Esophagus muscularis mucosa (tissue), 4 donors: ENCODE measurements at regions not wholly inside any gene's neighbourhood (a gene's known extent, or its start where the extent isn't known, plus 50 kb on each side); places are given as distances from the start of the nearest gene placed in this dataset.

Source experiments
- DNase-seq: peaks from one replicate; pipeline ENCODE4 v3.0.0-alpha.2; 2017; ENCODE audit errors: extremely low spot score
- H3K27ac ChIP-seq, 4 donors: fragments of 200-600 bp; sonication (generic); replicated peaks in 1 of 4; 1 replicate in 3 of 4; 2 replicates in 1 of 4; pipeline ENCODE4 v1.5.1; 2016 to 2019; ENCODE audit warnings: mild to moderate bottlenecking in 1 of 4
- H3K27me3 ChIP-seq, 4 donors: fragments of 200-600 bp; sonication (generic); one replicate each; pipeline versions ENCODE4 v1.5.1 to v1.6.0; 2016 to 2019
- H3K36me3 ChIP-seq, 4 donors: fragments of 200-600 bp; sonication (generic); one replicate each; pipeline ENCODE4 v1.5.1; 2016 to 2019
- H3K4me1 ChIP-seq, 4 donors: fragments of 200-600 bp; sonication (generic); one replicate each; pipeline ENCODE4 v1.5.1; 2016 to 2019
- H3K4me3 ChIP-seq, 4 donors: fragments of 200-600 bp; sonication (generic); 1 replicate in 2 of 4; 2 replicates in 2 of 4; pipeline ENCODE4 v1.5.1; 2016 to 2019; ENCODE audit warnings: mild to moderate bottlenecking in 4 of 4, moderate library complexity in 1 of 4
- H3K9me3 ChIP-seq, 4 donors: fragments of 200-600 bp; sonication (generic); 1 replicate in 3 of 4; 2 replicates in 1 of 4; pipeline ENCODE4 v1.5.1; 2016 to 2019
- EP300 ChIP-seq: sonication (generic); formaldehyde crosslinking; IDR thresholded peaks from one replicate; pipeline ENCODE4 v1.6.1; 2017; ENCODE audit warnings: antibody characterized with exemption
- POLR2A ChIP-seq: fragments of 450-650 bp; IDR thresholded peaks from one replicate; pipeline ENCODE4 v1.6.1; 2017; ENCODE audit warnings: antibody characterized with exemption, moderate library complexity, mild to moderate bottlenecking, low read depth
- POLR2AphosphoS5 ChIP-seq, 2 donors: sonication (generic); formaldehyde crosslinking; IDR thresholded peaks; one replicate each; pipeline ENCODE4 v1.6.1; 2017; ENCODE audit warnings: antibody characterized with exemption in 2 of 2
- WGBS: methylation state at CpG from one replicate; pipeline ENCODE4 v1.1.5; 2018; 5-methylcytosine and 5-hydroxymethylcytosine counted together
- intact Hi-C: fragments of 100-400 bp; cut with DNase I; formaldehyde crosslinking; loops from one replicate; pipeline ENCODE4 v1.15.1; 2023
- TF ChIP-seq, protein P1 (sequence below), 3 experiments: fragments of 200-600 bp in 2 of 3; fragments of 450-650 bp in 1 of 3; sonication (generic) in 2 of 3; IDR thresholded peaks; one replicate each; pipeline ENCODE4 v1.5.1; 2017 to 2019; ENCODE audit warnings: antibody characterized with exemption in 3 of 3, mild to moderate bottlenecking in 2 of 3, moderate library complexity in 1 of 3

DNA sequence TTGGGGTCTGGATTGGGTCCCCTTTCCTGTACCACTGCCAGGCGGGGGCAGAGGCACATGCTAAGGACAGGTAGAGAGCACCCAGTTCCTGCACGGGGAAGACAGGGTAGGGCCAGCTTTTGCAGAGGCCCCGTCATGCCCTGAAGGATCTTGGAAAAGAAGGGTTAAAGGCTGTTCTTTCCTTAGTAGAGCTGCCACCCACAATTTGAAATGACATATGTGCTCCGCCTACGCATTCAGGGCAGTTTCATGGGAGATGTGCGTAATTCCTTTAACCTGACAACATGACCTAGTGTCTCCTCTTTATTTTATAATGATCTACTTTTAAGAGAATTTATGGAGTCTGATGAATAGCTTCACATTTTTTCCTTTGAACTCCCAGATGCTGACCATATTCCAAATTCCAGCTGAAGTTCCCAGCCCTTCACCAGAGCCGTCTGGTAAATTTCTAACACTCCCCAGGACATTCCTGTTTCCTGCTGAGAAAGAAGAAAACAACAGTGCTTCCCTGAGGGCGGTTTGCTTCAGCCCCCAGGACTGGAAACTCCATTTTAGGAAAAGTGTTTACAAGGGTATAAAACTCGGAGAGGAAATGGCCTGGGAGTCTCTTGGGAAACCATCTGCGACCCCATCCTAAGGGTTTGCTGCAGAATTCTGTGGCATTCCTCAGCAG lies 58.9 kb upstream of the PLEKHG3 start:
- Histone ChIP-seq H3K36me3 (no peaks in the 10 kb centered on the region), H3K4me3 (peak overlapping the region in 1 of 4 donors; percentile 19), H3K4me1 (peaks cover 10 to 32% (median 21%) of the 10 kb centered on the region in 4 donors), H3K27ac (peak overlapping the region; percentile 75 to 89 (median 84)), H3K9me3 (no peaks in the 10 kb centered on the region), H3K27me3 (no peaks in the 10 kb centered on the region)
- DNase-seq: no peak
- TF ChIP-seq POLR2A: no peak
- peak; percentile 51 to 83 for TF ChIP-seq POLR2AphosphoS5 (IDR thresholded peaks at IDR 0.05)
- peak; percentile 59 for TF ChIP-seq EP300
- intact Hi-C loops: no loop called here
- 28% methylated on average over 10 of the region's 10 CpGs for WGBS

DNA sequence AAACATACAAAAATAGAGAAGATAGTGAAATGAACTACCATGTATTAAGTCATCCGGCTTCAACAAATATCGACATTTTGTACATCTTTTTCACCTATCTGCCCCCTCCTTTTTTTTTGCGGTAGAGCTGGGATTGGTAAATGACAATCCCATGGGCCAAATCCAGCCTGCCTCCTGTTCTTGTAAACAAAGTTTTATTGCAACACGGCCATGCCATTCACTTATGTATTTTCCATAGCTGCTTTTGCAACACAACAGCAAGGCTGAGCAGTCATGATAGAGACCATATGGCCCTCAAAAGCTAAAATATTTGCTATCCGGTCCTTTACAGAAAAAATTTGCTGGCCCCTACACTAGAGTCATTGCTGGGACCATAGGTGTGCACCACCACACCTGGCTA lies 58.1 kb upstream of the PLEKHG3 start:
- TF ChIP-seq POLR2AphosphoS5 (IDR thresholded peaks at IDR 0.05): peak in 1 of 2 donors; percentile 73
- TF ChIP-seq EP300: no peak
- no peak for TF ChIP-seq POLR2A
- intact Hi-C loops: no loop called here

DNA sequence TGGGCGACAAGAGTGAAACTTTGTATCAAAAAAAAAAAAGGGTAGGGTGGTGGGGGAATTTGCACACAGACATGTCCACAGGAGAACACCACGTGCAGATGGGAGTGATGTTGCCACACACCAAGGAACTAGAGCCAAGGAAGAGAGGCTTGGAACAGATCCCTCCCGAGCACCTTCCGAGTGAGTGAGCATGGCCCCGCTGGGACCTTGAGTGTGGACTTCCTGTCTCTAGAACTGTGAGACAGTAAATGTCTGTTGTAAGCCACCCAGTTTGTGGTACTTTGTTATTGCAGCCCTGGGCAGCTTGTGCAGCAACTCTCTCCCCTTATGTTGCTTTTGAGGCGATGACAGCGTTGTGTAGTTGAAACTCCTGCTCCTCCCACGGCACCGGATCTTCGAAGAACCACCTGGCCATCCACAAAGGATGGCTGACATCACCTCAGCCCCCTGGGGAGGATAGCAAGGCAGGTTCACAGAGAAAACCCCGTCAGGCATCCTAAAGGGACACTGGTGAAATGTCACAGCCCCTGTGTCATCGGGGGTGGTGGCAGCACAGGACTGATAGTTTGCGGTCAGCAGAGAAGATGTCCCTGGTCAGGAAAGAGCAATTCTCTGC lies 54.7 kb upstream of the PLEKHG3 start:
- TF ChIP-seq, protein P1, sequence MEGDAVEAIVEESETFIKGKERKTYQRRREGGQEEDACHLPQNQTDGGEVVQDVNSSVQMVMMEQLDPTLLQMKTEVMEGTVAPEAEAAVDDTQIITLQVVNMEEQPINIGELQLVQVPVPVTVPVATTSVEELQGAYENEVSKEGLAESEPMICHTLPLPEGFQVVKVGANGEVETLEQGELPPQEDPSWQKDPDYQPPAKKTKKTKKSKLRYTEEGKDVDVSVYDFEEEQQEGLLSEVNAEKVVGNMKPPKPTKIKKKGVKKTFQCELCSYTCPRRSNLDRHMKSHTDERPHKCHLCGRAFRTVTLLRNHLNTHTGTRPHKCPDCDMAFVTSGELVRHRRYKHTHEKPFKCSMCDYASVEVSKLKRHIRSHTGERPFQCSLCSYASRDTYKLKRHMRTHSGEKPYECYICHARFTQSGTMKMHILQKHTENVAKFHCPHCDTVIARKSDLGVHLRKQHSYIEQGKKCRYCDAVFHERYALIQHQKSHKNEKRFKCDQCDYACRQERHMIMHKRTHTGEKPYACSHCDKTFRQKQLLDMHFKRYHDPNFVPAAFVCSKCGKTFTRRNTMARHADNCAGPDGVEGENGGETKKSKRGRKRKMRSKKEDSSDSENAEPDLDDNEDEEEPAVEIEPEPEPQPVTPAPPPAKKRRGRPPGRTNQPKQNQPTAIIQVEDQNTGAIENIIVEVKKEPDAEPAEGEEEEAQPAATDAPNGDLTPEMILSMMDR (IDR thresholded peaks at IDR 0.05): no peak
- TF ChIP-seq POLR2AphosphoS5 (IDR thresholded peaks at IDR 0.05) (peak in 1 of 2 donors; percentile 51), EP300 (no peak), POLR2A (no peak)
- no peaks in the 10 kb centered on the region for H3K36me3 ChIP-seq
- no peak overlapping the region for H3K27ac ChIP-seq
- WGBS: 77% methylated on average over 12 of the region's 13 CpGs
- no peak overlapping the region for H3K4me3 ChIP-seq
- peaks cover 14 to 38% (median 29%) of the 10 kb centered on the region in 4 donors for H3K4me1 ChIP-seq
- intact Hi-C loops: no loop called here
- no peaks in the 10 kb centered on the region for H3K27me3 ChIP-seq
- DNase-seq: no peak
- no peaks in the 10 kb centered on the region for H3K9me3 ChIP-seq

More for the DNA sequence above, 58.1 kb upstream of the PLEKHG3 start:
- 62% methylated on average over 5 of the region's 5 CpGs for WGBS
- no peak for DNase-seq
- H3K36me3 ChIP-seq: no peaks in the 10 kb centered on the region
- no peaks in the 10 kb centered on the region for H3K9me3 ChIP-seq
- H3K27me3 ChIP-seq: no peaks in the 10 kb centered on the region
- no peak overlapping the region for H3K4me3 ChIP-seq
- peak overlapping the region; percentile 75 to 89 (median 84) for H3K27ac ChIP-seq
- peaks cover 10 to 32% (median 21%) of the 10 kb centered on the region in 4 donors for H3K4me1 ChIP-seq

DNA sequence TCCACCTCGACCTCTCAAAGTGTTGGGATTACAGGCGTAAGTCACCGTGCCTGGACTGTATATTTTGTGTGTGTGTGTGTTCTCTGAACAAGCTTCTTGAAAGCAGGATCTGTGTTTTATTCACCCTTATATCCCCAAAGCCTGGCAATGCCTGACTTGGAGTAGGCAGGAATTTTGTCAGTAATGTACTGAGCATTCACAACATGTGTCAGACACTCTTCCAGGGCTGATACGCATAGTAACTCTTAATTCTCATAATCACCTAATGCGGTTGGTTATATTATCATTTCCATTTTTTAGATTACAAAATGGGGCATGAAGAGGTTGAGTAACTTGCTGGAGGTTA lies 50.4 kb upstream of the PLEKHG3 start:
- H3K36me3 ChIP-seq: no peaks in the 10 kb centered on the region
- no peak for TF ChIP-seq POLR2AphosphoS5 (IDR thresholded peaks at IDR 0.05)
- no peak for TF ChIP-seq POLR2A
- TF ChIP-seq EP300: no peak
- TF ChIP-seq, protein P1 (IDR thresholded peaks at IDR 0.05): no peak
- DNase-seq: no peak
- no peaks in the 10 kb centered on the region for H3K27me3 ChIP-seq
- no peaks in the 10 kb centered on the region for H3K9me3 ChIP-seq
- peak overlapping the region; percentile 69 to 79 (median 74) for H3K27ac ChIP-seq
- intact Hi-C loops: no loop called here
- H3K4me1 ChIP-seq: peaks cover 3 to 36% (median 25%) of the 10 kb centered on the region in 4 donors
- H3K4me3 ChIP-seq: no peak overlapping the region
- 87% methylated on average over 5 of the region's 5 CpGs for WGBS

DNA sequence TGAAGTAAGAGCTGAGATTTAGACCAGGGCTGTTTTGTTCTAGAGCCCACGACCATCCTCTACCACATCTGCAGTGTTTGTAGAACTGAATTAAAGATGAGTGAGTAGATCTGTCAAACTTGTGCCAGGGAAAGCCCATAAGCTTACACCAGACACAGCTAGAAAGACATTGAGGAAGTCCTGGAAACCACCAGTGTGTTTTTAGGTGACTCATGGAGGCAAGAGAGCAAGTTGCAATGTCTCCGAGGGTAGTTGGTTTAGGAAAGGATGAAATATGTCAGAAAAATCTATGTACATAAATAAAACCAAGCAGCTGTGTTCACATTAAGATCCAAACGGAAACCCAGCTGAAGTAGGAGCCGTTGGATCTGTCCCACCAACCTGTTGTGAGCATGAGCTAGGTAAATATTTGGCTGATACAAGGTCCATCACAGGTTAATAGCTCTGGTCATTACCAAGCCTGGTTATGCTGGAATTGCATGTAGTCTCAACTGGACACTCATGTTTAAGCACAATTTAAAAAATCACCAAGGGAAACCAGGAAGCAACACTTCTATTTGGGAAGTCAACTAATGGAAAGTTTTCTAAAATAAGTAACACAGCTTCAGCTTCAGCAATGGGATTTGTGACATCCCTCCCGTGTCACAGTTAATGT lies 49.9 kb upstream of the PLEKHG3 start:
- peak overlapping the region; percentile 69 to 79 (median 74) for H3K27ac ChIP-seq
- no peaks in the 10 kb centered on the region for H3K27me3 ChIP-seq
- H3K9me3 ChIP-seq: no peaks in the 10 kb centered on the region
- TF ChIP-seq, protein P1 (IDR thresholded peaks at IDR 0.05): no peak
- TF ChIP-seq POLR2AphosphoS5 (IDR thresholded peaks at IDR 0.05): peak in 1 of 2 donors; percentile 43
- no peaks in the 10 kb centered on the region for H3K36me3 ChIP-seq
- H3K4me1 ChIP-seq: peaks cover 3 to 31% (median 25%) of the 10 kb centered on the region in 4 donors
- H3K4me3 ChIP-seq: no peak overlapping the region
- intact Hi-C loops: no loop called here
- 10% methylated on average over 5 of the region's 5 CpGs for WGBS
- DNase-seq: no peak
